RWPE2 (cell line): ENCODE measurements at regions not wholly inside any gene's neighbourhood (a gene's known extent, or its start where the extent isn't known, plus 50 kb on each side); places are given as distances from the start of the nearest gene placed in this dataset.

Source experiments
- ATAC-seq: fragments of 200-7000 bp; cut with Tn5 transposase; 3 replicates; pipeline ENCODE4 v1.9.1; 2021; ENCODE audit warnings: low read depth
- DNase-seq: peaks from one replicate; pipeline ENCODE4 v3.0.0-alpha.2; 2020; ENCODE audit warnings: low spot score
- H3K27ac ChIP-seq: fragments of 450-650 bp; 2 replicates; pipeline ENCODE4 v1.5.1; 2017; ENCODE audit warnings: mild to moderate bottlenecking; ENCODE audit not compliant: poor library complexity, severe bottlenecking
- H3K27me3 ChIP-seq: fragments of 250-450 bp; sonication (Bioruptor Pico); 2 replicates; pipeline ENCODE4 v1.5.1; 2021; ENCODE audit warnings: mild to moderate bottlenecking, moderate library complexity; ENCODE audit not compliant: insufficient read depth, poor library complexity, severe bottlenecking
- H3K36me3 ChIP-seq: fragments of 250-450 bp; sonication (Bioruptor Pico); 2 replicates; pipeline ENCODE4 v1.5.1; 2020; ENCODE audit warnings: low read depth, mild to moderate bottlenecking, moderate library complexity
- H3K4me1 ChIP-seq: fragments of 250-450 bp; sonication (Bioruptor Pico); 2 replicates; pipeline ENCODE4 v1.5.1; 2021; ENCODE audit warnings: mild to moderate bottlenecking, moderate library complexity; ENCODE audit not compliant: insufficient read depth, poor library complexity, severe bottlenecking
- H3K4me3 ChIP-seq: fragments of 250-450 bp; sonication (Bioruptor Pico); 2 replicates; pipeline ENCODE4 v1.5.1; 2021; ENCODE audit warnings: mild to moderate bottlenecking, moderate library complexity; ENCODE audit not compliant: severe bottlenecking
- H3K9me3 ChIP-seq: fragments of 250-450 bp; sonication (Bioruptor Pico); 2 replicates; pipeline ENCODE4 v1.5.1; 2021; ENCODE audit warnings: mild to moderate bottlenecking, moderate library complexity; ENCODE audit not compliant: severe bottlenecking
- TF ChIP-seq, protein P1 (sequence below): fragments of 450-650 bp; IDR thresholded peaks from one replicate; pipeline ENCODE4 v1.5.1; 2017; ENCODE audit warnings: mild to moderate bottlenecking, moderate library complexity; ENCODE audit not compliant: poor library complexity, severe bottlenecking

DNA sequence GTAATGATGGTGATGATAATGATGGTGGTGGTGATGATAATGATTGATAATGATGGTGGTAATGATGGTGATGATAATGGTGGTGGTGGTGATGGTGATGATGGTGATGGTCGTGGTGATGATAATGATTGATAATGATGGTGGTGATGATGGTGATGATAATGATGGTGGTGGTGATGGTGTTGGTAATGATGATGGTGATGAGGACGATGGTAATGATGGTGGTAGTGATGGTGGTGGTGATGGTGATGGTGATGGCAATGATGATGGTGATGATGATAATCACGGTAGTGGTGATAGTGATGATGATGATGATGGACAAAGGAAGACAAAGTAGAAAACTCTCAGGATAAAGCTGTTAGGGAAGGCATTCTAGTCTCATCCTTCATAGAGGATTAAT, 310.5 kb downstream of the MSX2 start:
- Histone ChIP-seq H3K9me3 (no peaks in the 10 kb centered on the region), H3K27me3 (no peaks in the 10 kb centered on the region), H3K27ac (no peak overlapping the region), H3K36me3 (no peaks in the 10 kb centered on the region), H3K4me3 (no peak overlapping the region), H3K4me1 (no peaks in the 10 kb centered on the region)
- TF ChIP-seq, protein P1, sequence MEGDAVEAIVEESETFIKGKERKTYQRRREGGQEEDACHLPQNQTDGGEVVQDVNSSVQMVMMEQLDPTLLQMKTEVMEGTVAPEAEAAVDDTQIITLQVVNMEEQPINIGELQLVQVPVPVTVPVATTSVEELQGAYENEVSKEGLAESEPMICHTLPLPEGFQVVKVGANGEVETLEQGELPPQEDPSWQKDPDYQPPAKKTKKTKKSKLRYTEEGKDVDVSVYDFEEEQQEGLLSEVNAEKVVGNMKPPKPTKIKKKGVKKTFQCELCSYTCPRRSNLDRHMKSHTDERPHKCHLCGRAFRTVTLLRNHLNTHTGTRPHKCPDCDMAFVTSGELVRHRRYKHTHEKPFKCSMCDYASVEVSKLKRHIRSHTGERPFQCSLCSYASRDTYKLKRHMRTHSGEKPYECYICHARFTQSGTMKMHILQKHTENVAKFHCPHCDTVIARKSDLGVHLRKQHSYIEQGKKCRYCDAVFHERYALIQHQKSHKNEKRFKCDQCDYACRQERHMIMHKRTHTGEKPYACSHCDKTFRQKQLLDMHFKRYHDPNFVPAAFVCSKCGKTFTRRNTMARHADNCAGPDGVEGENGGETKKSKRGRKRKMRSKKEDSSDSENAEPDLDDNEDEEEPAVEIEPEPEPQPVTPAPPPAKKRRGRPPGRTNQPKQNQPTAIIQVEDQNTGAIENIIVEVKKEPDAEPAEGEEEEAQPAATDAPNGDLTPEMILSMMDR = no peak
- ATAC-seq (no peak), DNase-seq (no peak)

DNA sequence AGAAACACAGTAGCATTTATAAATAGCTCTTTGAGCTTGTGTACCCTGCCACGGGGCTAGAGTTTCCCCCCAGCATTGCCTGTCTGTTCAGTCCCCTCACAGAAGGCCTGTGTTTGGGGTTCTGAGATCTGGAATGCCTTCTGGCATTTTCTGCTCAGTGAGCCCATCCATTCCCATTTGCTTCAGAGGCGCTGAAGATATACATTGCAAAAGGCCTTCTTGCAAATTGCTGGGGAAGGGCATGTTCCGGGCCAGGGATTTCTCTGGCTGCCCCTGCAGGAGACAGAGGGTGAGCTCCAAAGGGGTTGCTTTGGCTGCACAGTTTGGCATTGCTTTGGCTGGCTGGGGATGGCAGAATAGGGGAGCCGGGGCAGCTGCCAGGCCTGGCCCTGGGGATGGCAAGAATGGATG, 308.4 kb downstream of the MSX2 start:
- DNase-seq = no peak
- no peaks in the 10 kb centered on the region for H3K4me1 ChIP-seq
- H3K36me3 ChIP-seq = no peaks in the 10 kb centered on the region
- no peak for ATAC-seq
- H3K27me3 ChIP-seq = no peaks in the 10 kb centered on the region
- H3K27ac ChIP-seq = no peak overlapping the region
- TF ChIP-seq, protein P1 = no peak
- no peak overlapping the region for H3K4me3 ChIP-seq
- H3K9me3 ChIP-seq = no peaks in the 10 kb centered on the region

DNA sequence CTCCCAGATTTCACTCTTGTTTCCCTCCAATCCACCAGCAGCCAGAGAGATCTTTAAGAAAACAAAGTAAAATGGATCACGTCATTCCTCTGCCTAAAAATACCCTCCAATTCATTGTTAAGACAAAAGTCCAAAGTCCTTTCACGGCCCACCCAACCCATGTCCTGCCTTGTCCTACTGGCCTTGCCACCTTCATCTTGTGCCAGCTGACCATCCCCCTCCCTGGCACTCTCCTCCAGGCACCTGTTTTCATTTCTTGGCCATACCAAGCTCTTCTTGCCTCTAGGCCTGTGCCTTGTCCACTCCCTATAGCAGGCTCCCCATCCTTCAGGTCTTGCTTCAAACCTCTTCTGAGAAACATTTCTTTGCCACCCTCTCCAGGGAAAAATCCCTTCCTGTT, 307.6 kb downstream of the MSX2 start:
- H3K4me3 ChIP-seq = no peak overlapping the region
- H3K36me3 ChIP-seq = no peaks in the 10 kb centered on the region
- no peaks in the 10 kb centered on the region for H3K4me1 ChIP-seq
- TF ChIP-seq, protein P1 = no peak
- DNase-seq (no peak), ATAC-seq (no peak)
- H3K27me3 ChIP-seq = no peaks in the 10 kb centered on the region
- H3K27ac ChIP-seq = no peak overlapping the region
- no peaks in the 10 kb centered on the region for H3K9me3 ChIP-seq

DNA sequence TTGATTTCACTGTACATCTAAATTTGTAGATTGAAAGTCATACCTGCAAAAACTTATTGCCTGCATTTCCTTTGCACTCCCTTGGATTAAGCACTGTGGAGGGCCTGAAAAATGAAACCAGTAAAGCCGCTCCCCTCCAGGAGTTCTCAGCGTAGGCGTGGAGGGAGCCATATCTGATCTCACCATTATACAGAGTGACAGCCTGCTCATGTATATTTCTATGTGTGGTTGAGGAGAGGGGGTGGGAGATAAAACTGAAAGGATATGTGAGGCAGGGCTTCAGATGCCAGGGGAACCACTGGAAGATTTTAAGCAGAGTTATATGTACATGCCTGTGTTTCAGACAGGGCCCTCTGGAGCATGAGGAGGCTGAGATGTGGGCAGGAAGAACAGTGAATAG, 303.0 kb downstream of the MSX2 start:
- no peak overlapping the region for H3K4me3 ChIP-seq
- no peak for ATAC-seq

DNA sequence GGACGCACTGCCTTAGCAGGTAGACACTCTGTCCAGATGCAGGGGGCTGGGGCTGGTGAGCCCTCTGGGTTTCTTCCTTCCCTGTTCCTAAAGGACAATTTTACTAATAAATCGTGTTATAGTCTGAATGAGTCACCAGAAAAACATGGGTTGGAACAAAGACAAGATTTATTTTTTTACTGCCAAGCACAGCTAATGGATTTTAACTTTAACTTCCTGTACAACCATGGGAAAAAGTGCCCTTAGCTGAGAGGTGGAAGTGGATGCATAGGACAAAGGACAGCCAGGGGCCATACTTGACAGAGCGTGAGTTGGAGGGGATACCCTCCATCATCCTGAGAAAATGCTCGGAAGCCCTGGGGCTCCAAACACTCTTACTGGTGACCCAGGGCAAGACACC, 300.7 kb downstream of the MSX2 start:
- TF ChIP-seq, protein P1 = no peak
- H3K9me3 ChIP-seq = peaks cover 3% of the 10 kb centered on the region
- H3K36me3 ChIP-seq = no peaks in the 10 kb centered on the region
- H3K4me1 ChIP-seq = no peaks in the 10 kb centered on the region
- no peaks in the 10 kb centered on the region for H3K27me3 ChIP-seq
- no peak overlapping the region for H3K4me3 ChIP-seq
- no peak overlapping the region for H3K27ac ChIP-seq
- ATAC-seq (peak; percentile 41; the same call in 1 of the 3 replicates), DNase-seq (no peak)

More for the DNA sequence above, 303.0 kb downstream of the MSX2 start:
- Histone ChIP-seq H3K27ac (no peak overlapping the region), H3K36me3 (no peaks in the 10 kb centered on the region), H3K9me3 (peaks cover 3% of the 10 kb centered on the region), H3K4me1 (no peaks in the 10 kb centered on the region), H3K27me3 (no peaks in the 10 kb centered on the region)
- no peak for DNase-seq
- TF ChIP-seq, protein P1 = no peak
